HG03097 (cell line): ENCODE measurements at regions not wholly inside any gene's neighbourhood (a gene's known extent, or its start where the extent isn't known, plus 50 kb on each side); places are given as distances from the start of the nearest gene placed in this dataset.

Experiments used
- ATAC-seq: cut with Tn5 transposase; IDR thresholded peaks from one replicate; pipeline ENCODE4 v1.9.1; 2021; ENCODE audit not compliant: unreplicated experiment, low FRiP score

- ATAC-seq: no peak
These were observed 805.0 kb downstream of the TBC1D22A start for GRCh38 chr22:47567126-47568090.

- ATAC-seq: no peak
These were observed 804.0 kb downstream of the TBC1D22A start for GRCh38 chr22:47566491-47566890.

- no peak for ATAC-seq
These were observed 803.2 kb downstream of the TBC1D22A start for GRCh38 chr22:47565607-47566006.

- ATAC-seq: no peak
These were observed 802.4 kb downstream of the TBC1D22A start for GRCh38 chr22:47564651-47565434.

- ATAC-seq: no peak
These were observed 801.7 kb downstream of the TBC1D22A start for GRCh38 chr22:47564158-47564450.

GRCh38 chr22:47563406-47564157 lies 801.1 kb downstream of the TBC1D22A start:
- ATAC-seq: no peak

- no peak for ATAC-seq
These were observed 799.3 kb downstream of the TBC1D22A start for GRCh38 chr22:47561766-47562165.

GRCh38 chr22:47561115-47561675 lies 798.7 kb downstream of the TBC1D22A start:
- ATAC-seq: no peak

- ATAC-seq: no peak
These were observed 796.6 kb downstream of the TBC1D22A start for GRCh38 chr22:47558828-47559700.

- ATAC-seq: no peak
These were observed 794.0 kb downstream of the TBC1D22A start for GRCh38 chr22:47556473-47556872.

- ATAC-seq: no peak
These were observed 791.0 kb downstream of the TBC1D22A start for GRCh38 chr22:47553436-47553835.

GRCh38 chr22:47552541-47553205 lies 790.2 kb downstream of the TBC1D22A start:
- no peak for ATAC-seq

GRCh38 chr22:47552024-47552423 lies 789.6 kb downstream of the TBC1D22A start:
- no peak for ATAC-seq

- no peak for ATAC-seq
These were observed 789.0 kb downstream of the TBC1D22A start for GRCh38 chr22:47551431-47551775.

GRCh38 chr22:47550524-47551430 lies 788.3 kb downstream of the TBC1D22A start:
- ATAC-seq: no peak

GRCh38 chr22:47549741-47550340 lies 787.4 kb downstream of the TBC1D22A start:
- ATAC-seq: no peak

- no peak for ATAC-seq
These were observed 786.7 kb downstream of the TBC1D22A start for GRCh38 chr22:47548953-47549740.
